ENCODE measurements at regions not wholly inside any gene's neighbourhood (a gene's known extent, or its start where the extent isn't known, plus 50 kb on each side); places are given as distances from the start of the nearest gene placed in this dataset.
A peak's percentile ranks its signal among the peaks of the same experiment; 100 is the strongest.

GRCh38 chr6:157755032-157755745 lies 67.9 kb upstream of the SNX9 start:
- ATAC-seq (no peak), DNase-seq (no peak)
- Histone ChIP-seq H3K27me3 (ENCODE audit: low read depth) (no peaks in the 10 kb centered on the region), H3K36me3 (no peaks in the 10 kb centered on the region), H3K4me1 (peaks cover 10% of the 10 kb centered on the region), H3K4me3 (no peak overlapping the region), H3K27ac (no peak overlapping the region), H3K9me3 (no peaks in the 10 kb centered on the region)
- intact Hi-C loops (cut with DNase I) = loop anchor here (10.0 kb wide), 1 partner anchor 320 kb away; no protein-coding TSS in a partner anchor
- TF ChIP-seq CTCF (IDR thresholded peaks at IDR 0.05) = no peak

GRCh38 chr6:157755746-157756411 lies 67.2 kb upstream of the SNX9 start:
- Histone ChIP-seq H3K36me3 (no peaks in the 10 kb centered on the region), H3K4me1 (peaks cover 10% of the 10 kb centered on the region), H3K27ac (no peak overlapping the region), H3K4me3 (no peak overlapping the region), H3K9me3 (no peaks in the 10 kb centered on the region), H3K27me3 (ENCODE audit: low read depth) (no peaks in the 10 kb centered on the region)
- intact Hi-C loops (cut with DNase I) = loop anchor here (10.0 kb wide), 1 partner anchor 319 kb away; no protein-coding TSS in a partner anchor
- DNase-seq = no peak
- ATAC-seq = no peak
- TF ChIP-seq CTCF (IDR thresholded peaks at IDR 0.05) = no peak

- no peak overlapping the region for H3K27ac ChIP-seq
These were observed 66.2 kb upstream of the SNX9 start for GRCh38 chr6:157756708-157757429.

GRCh38 chr6:157757430-157758403 lies 65.3 kb upstream of the SNX9 start:
- H3K4me1 ChIP-seq = peaks cover 22% of the 10 kb centered on the region
- DNase-seq (no peak), ATAC-seq (peak; percentile 25 to 36)
- H3K9me3 ChIP-seq = no peaks in the 10 kb centered on the region
- H3K27ac ChIP-seq = no peak overlapping the region
- no peaks in the 10 kb centered on the region for H3K36me3 ChIP-seq
- TF ChIP-seq CTCF (IDR thresholded peaks at IDR 0.05) = no peak
- no peaks in the 10 kb centered on the region for H3K27me3 ChIP-seq (ENCODE audit: low read depth)
- no peak overlapping the region for H3K4me3 ChIP-seq
- intact Hi-C loops (cut with DNase I) = loop anchor here (10.0 kb wide), 1 partner anchor 317 kb away; no protein-coding TSS in a partner anchor

More at GRCh38 chr6:157756708-157757429, 66.2 kb upstream of the SNX9 start:
- Histone ChIP-seq H3K4me1 (peaks cover 13% of the 10 kb centered on the region), H3K4me3 (no peak overlapping the region), H3K27me3 (ENCODE audit: low read depth) (no peaks in the 10 kb centered on the region), H3K36me3 (no peaks in the 10 kb centered on the region), H3K9me3 (no peaks in the 10 kb centered on the region)
- TF ChIP-seq CTCF (IDR thresholded peaks at IDR 0.05) = peak; percentile 85
- ATAC-seq (peak; percentile 91 to 94), DNase-seq (peak; percentile 85)
- intact Hi-C loops (cut with DNase I) = loop anchor here (10.0 kb wide), 1 partner anchor 318 kb away; no protein-coding TSS in a partner anchor

Data from lower lobe of right lung (tissue), 2 donors.